GM12878 (cell line): ENCODE measurements at regions not wholly inside any gene's neighbourhood (a gene's known extent, or its start where the extent isn't known, plus 50 kb on each side); places are given as distances from the start of the nearest gene placed in this dataset.

Source experiments
- ATAC-seq: fragments of 200-7000 bp; cut with Tn5 transposase; 3 replicates; pipeline ENCODE4 v1.9.1; 2020; ENCODE audit warnings: mild to moderate bottlenecking, moderate library complexity
- BruUV-seq: library from RNA; stranded (reverse); fragments of 400-500 nt; replicated peaks from 2 replicates; lab custom pipeline; 2021; lab: Mats Ljungman, UMichigan
- CTCF ChIA-PET: fragments of 300-600 bp; sonication (Branson Sonifier 250); formaldehyde crosslinking; extraction: SDS; loops from one replicate; lab custom pipeline; 2021; ENCODE audit warnings: inconsistent platforms; lab: Yijun Ruan, JAX
- POLR2A ChIA-PET: fragments of 350-600 bp; formaldehyde crosslinking; extraction: SDS; loops from one replicate; lab custom pipeline; 2021; ENCODE audit warnings: inconsistent platforms; lab: Charles Lee
- RAD21 ChIA-PET: fragments of 300-600 bp; sonication (Branson Sonifier 250); formaldehyde crosslinking; loops from one replicate; lab custom pipeline; 2023; ENCODE audit warnings: antibody characterized with exemption; ENCODE audit not compliant: unreplicated experiment; lab: Charles Lee
- SMC1A ChIA-PET: fragments of 300-600 bp; sonication (Branson Sonifier 250); formaldehyde crosslinking; loops from one replicate; lab custom pipeline; 2023; ENCODE audit not compliant: unreplicated experiment, uncharacterized antibody; lab: Charles Lee
- DNase-seq: peaks from one replicate; pipeline ENCODE4 v3.0.0-alpha.2; 2011; ENCODE audit warnings: low read depth, low spot score
- FAIRE-seq: peaks from 3 replicates; lab custom pipeline; 2011; peaks lifted over from hg19 to GRCh38; lab: Jason Lieb, UNC
- H2AFZ ChIP-seq: 2 replicates; pipeline ENCODE4 v1.6.0; 2011; ENCODE audit warnings: low read depth, low read length, control low read depth; ENCODE audit not compliant: control insufficient read depth
- H3K27ac ChIP-seq: 2 replicates; pipeline ENCODE4 v1.5.1; 2011; ENCODE audit warnings: control low read depth; ENCODE audit not compliant: control insufficient read depth, insufficient read depth
- H3K27me3 ChIP-seq, 2 experiments: replicated peaks in 1 of 2; 2 replicates each; pipeline versions ENCODE4 v1.6.0 to v1.6.1; 2011; ENCODE audit warnings: low read length in 1 of 2; ENCODE audit not compliant: control insufficient read depth in 2 of 2, insufficient read depth in 2 of 2
- H3K36me3 ChIP-seq, 2 experiments: 2 replicates each; pipeline ENCODE4 v1.5.1; 2011; ENCODE audit warnings: low read length in 1 of 2; ENCODE audit not compliant: control insufficient read depth in 2 of 2, insufficient read depth in 2 of 2
- H3K4me1 ChIP-seq: 2 replicates; pipeline ENCODE4 v1.6.1; 2011; ENCODE audit warnings: mild to moderate bottlenecking, low read length, moderate library complexity, mixed read lengths; ENCODE audit not compliant: control insufficient read depth, insufficient read depth
- H3K4me2 ChIP-seq: 2 replicates; pipeline ENCODE4 v1.6.0; 2011; ENCODE audit warnings: control low read depth; ENCODE audit not compliant: control insufficient read depth, insufficient read depth
- H3K4me3 ChIP-seq: fragments of 200-600 bp; sonication (generic); 2 replicates; pipeline ENCODE4 v1.5.1; 2016
- H3K79me2 ChIP-seq: 2 replicates; pipeline ENCODE4 v1.6.0; 2011; ENCODE audit warnings: low read length; ENCODE audit not compliant: control insufficient read depth, insufficient read depth
- H3K9ac ChIP-seq: 2 replicates; pipeline ENCODE4 v1.8.0; 2011; ENCODE audit warnings: low read length, control low read depth, mixed read lengths; ENCODE audit not compliant: control insufficient read depth, insufficient read depth
- H3K9me3 ChIP-seq: replicated peaks from 3 replicates; pipeline ENCODE4 v1.5.1; 2011; ENCODE audit warnings: mild to moderate bottlenecking, low read length; ENCODE audit not compliant: control insufficient read depth, insufficient read depth
- H4K20me1 ChIP-seq: 2 replicates; pipeline ENCODE4 v1.6.0; 2011; ENCODE audit not compliant: control insufficient read depth, insufficient read depth
- BCL11A ChIP-seq: IDR thresholded peaks from 2 replicates; pipeline ENCODE4 v1.6.1; 2011; ENCODE audit warnings: low read depth, low read length
- CEBPB ChIP-seq, 2 experiments: fragments of 150-350 bp in 1 of 2; IDR thresholded peaks; 2 replicates each; pipeline ENCODE4 v1.6.1; 2012 to 2014; ENCODE audit warnings: low read depth in 2 of 2, low read length in 2 of 2, borderline replicate concordance in 1 of 2, inconsistent platforms in 1 of 2
- CHD4 ChIP-seq: fragments of 200-600 bp; sonication (generic); IDR thresholded peaks from 2 replicates; pipeline ENCODE4 v1.6.1; 2016; ENCODE audit warnings: mild to moderate bottlenecking
- EGR1 ChIP-seq, 2 experiments: IDR thresholded peaks; 1 replicate in 1 of 2; 2 replicates in 1 of 2; pipeline ENCODE4 v1.6.1; 2011 to 2012; ENCODE audit warnings: low read depth in 2 of 2, low read length in 2 of 2, borderline replicate concordance in 1 of 2, mild to moderate bottlenecking in 1 of 2, moderate library complexity in 1 of 2
- EZH2 ChIP-seq: IDR thresholded peaks from 2 replicates; pipeline ENCODE4 v1.6.1; 2012; ENCODE audit warnings: low read depth, mild to moderate bottlenecking, control low read depth, inconsistent platforms, low read length, borderline replicate concordance; ENCODE audit not compliant: control insufficient read depth
- KAT2A ChIP-seq: conservative IDR thresholded peaks from 2 replicates; pipeline ENCODE4 v1.6.1; 2011; ENCODE audit warnings: low read depth, low read length; ENCODE audit not compliant: control insufficient read depth
- LARP7 ChIP-seq: fragments of 450-650 bp; IDR thresholded peaks from 2 replicates; pipeline ENCODE4 v1.6.1; 2017; ENCODE audit warnings: mild to moderate bottlenecking
- PAX8 ChIP-seq: fragments of 450-650 bp; IDR thresholded peaks from 2 replicates; pipeline ENCODE4 v1.6.1; 2017; ENCODE audit warnings: mild to moderate bottlenecking, moderate library complexity
- PML ChIP-seq: IDR thresholded peaks from 2 replicates; pipeline ENCODE4 v1.6.1; 2012; ENCODE audit warnings: low read length, inconsistent platforms
- POLR2A ChIP-seq: IDR thresholded peaks from 2 replicates; pipeline ENCODE4 v1.6.1; 2011; ENCODE audit warnings: low read depth, mild to moderate bottlenecking, low read length
- RFX5 ChIP-seq: IDR thresholded peaks from 2 replicates; pipeline ENCODE4 v1.6.1; 2011; ENCODE audit warnings: low read depth, low read length, improper control_type of control experiment
- SMAD5 ChIP-seq: IDR thresholded peaks from 2 replicates; pipeline ENCODE4 v1.6.1; 2016; ENCODE audit warnings: antibody characterized with exemption, low read depth
- SUPT20H ChIP-seq: IDR thresholded peaks from 2 replicates; pipeline ENCODE4 v1.6.1; 2011; ENCODE audit warnings: low read depth, mild to moderate bottlenecking, low read length, moderate library complexity, borderline replicate concordance; ENCODE audit not compliant: control insufficient read depth
- WGBS: methylation state at CpG from one replicate; pipeline ENCODE4 v1.1.6; 2016; ENCODE audit warnings: low lambda C conversion rate; ENCODE audit not compliant: insufficient replicate concordance, insufficient coverage; ENCODE audit errors: missing lambda C conversion rate; 5-methylcytosine and 5-hydroxymethylcytosine counted together
- in situ Hi-C: fragments of 300-500 bp; cut with MboI; formaldehyde crosslinking; loops from 9 replicates; pipeline ENCODE4 v1.14.3; 2018; ENCODE audit warnings: mixed read lengths
- intact Hi-C: fragments of 100-400 bp; cut with micrococcal nuclease; formaldehyde crosslinking; loops from one replicate; pipeline ENCODE4 v1.14.2; 2022; ENCODE audit not compliant: unreplicated experiment
- TF ChIP-seq, protein P1 (sequence below): IDR thresholded peaks from 2 replicates; pipeline ENCODE4 v1.6.1; 2012; ENCODE audit warnings: low read depth, low read length, improper control_type of control experiment
- TF ChIP-seq, protein P2 (sequence below): fragments of 450-650 bp; IDR thresholded peaks from 2 replicates; pipeline ENCODE4 v1.6.1; 2017; ENCODE audit warnings: borderline replicate concordance
- TF ChIP-seq, protein P3 (sequence below): fragments of 450-650 bp; IDR thresholded peaks from 2 replicates; pipeline ENCODE4 v1.6.1; 2016; ENCODE audit warnings: mild to moderate bottlenecking, moderate library complexity, borderline replicate concordance

DNA sequence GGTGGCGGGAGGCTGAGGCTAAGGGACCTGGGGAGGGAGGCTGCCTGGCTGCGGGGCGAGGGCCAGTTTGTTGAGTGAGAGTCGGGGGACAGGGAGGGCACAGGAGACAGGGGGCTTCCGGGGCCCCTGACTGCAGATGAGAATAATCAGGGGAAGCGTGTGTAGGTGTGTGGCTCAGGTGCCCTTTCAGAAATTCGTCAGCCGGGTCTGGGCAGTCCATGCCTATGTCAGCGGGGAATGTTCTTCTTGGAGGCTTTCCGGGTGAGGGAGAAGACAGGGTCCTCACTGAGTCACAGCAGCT is 52.3 kb upstream of the OTOF start:
- H3K4me2 ChIP-seq = no peak overlapping the region
- CTCF ChIA-PET = no interaction called here
- H4K20me1 ChIP-seq = no peaks in the 10 kb centered on the region
- SMC1A ChIA-PET = no interaction called here
- H3K9ac ChIP-seq = no peak overlapping the region
- H3K27me3 ChIP-seq = peaks cover 0 to 3% of the 10 kb centered on the region in 2 experiments; a peak in 1 of 4 replicates
- H3K36me3 ChIP-seq = no peaks in the 10 kb centered on the region
- in situ Hi-C loops = no loop called here
- no peaks in the 10 kb centered on the region for H3K4me1 ChIP-seq
- RAD21 ChIA-PET = no interaction called here
- H3K4me3 ChIP-seq = no peak overlapping the region
- 24% methylated on average over 9 of the region's 10 CpGs for WGBS
- no peak for ATAC-seq
- POLR2A ChIA-PET = no interaction called here
- DNase-seq = no peak
- H3K79me2 ChIP-seq = no peaks in the 10 kb centered on the region
- no peak overlapping the region for H3K27ac ChIP-seq
- no peaks in the 10 kb centered on the region for H3K9me3 ChIP-seq
- intact Hi-C loops = no loop called here
- no peak for FAIRE-seq
- TF ChIP-seq CHD4 (no peak), KAT2A (no peak), RFX5 (no peak), SMAD5 (no peak), CEBPB (IDR thresholded peaks at IDR 0.05; ENCODE audit: borderline replicate concordance in 1 of 2, low read depth in 2 of 2, low read length in 2 of 2) (no peak), POLR2A (no peak), EZH2 (no peak), SUPT20H (no peak), EGR1 (IDR thresholded peaks at IDR 0.05; ENCODE audit: borderline replicate concordance in 1 of 2, low read depth in 2 of 2, low read length in 2 of 2) (no peak), BCL11A (no peak), PML (no peak), PAX8 (no peak), LARP7 (no peak)
- TF ChIP-seq, protein P1, sequence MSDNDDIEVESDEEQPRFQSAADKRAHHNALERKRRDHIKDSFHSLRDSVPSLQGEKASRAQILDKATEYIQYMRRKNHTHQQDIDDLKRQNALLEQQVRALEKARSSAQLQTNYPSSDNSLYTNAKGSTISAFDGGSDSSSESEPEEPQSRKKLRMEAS = no peak
- TF ChIP-seq, protein P2, sequence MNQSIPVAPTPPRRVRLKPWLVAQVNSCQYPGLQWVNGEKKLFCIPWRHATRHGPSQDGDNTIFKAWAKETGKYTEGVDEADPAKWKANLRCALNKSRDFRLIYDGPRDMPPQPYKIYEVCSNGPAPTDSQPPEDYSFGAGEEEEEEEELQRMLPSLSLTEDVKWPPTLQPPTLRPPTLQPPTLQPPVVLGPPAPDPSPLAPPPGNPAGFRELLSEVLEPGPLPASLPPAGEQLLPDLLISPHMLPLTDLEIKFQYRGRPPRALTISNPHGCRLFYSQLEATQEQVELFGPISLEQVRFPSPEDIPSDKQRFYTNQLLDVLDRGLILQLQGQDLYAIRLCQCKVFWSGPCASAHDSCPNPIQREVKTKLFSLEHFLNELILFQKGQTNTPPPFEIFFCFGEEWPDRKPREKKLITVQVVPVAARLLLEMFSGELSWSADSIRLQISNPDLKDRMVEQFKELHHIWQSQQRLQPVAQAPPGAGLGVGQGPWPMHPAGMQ = no peak
- TF ChIP-seq, protein P3, sequence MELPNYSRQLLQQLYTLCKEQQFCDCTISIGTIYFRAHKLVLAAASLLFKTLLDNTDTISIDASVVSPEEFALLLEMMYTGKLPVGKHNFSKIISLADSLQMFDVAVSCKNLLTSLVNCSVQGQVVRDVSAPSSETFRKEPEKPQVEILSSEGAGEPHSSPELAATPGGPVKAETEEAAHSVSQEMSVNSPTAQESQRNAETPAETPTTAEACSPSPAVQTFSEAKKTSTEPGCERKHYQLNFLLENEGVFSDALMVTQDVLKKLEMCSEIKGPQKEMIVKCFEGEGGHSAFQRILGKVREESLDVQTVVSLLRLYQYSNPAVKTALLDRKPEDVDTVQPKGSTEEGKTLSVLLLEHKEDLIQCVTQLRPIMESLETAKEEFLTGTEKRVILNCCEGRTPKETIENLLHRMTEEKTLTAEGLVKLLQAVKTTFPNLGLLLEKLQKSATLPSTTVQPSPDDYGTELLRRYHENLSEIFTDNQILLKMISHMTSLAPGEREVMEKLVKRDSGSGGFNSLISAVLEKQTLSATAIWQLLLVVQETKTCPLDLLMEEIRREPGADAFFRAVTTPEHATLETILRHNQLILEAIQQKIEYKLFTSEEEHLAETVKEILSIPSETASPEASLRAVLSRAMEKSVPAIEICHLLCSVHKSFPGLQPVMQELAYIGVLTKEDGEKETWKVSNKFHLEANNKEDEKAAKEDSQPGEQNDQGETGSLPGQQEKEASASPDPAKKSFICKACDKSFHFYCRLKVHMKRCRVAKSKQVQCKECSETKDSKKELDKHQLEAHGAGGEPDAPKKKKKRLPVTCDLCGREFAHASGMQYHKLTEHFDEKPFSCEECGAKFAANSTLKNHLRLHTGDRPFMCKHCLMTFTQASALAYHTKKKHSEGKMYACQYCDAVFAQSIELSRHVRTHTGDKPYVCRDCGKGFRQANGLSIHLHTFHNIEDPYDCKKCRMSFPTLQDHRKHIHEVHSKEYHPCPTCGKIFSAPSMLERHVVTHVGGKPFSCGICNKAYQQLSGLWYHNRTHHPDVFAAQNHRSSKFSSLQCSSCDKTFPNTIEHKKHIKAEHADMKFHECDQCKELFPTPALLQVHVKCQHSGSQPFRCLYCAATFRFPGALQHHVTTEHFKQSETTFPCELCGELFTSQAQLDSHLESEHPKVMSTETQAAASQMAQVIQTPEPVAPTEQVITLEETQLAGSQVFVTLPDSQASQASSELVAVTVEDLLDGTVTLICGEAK = no peak
- no peak overlapping the region for H2AFZ ChIP-seq
- BruUV-seq = no TSS peak
